MM.1S (cell line): ENCODE measurements at regions not wholly inside any gene's neighbourhood (a gene's known extent, or its start where the extent isn't known, plus 50 kb on each side); places are given as distances from the start of the nearest gene placed in this dataset.

Experiments used
- DNase-seq: peaks from one replicate; pipeline ENCODE4 v3.0.0-alpha.2; 2015
- H2AFZ ChIP-seq: fragments of 300-600 bp; sonication (generic); 2 replicates; pipeline ENCODE4 v1.6.0; 2016; ENCODE audit warnings: antibody characterized with exemption, low read length
- H3F3A ChIP-seq: fragments of 300-600 bp; sonication (generic); 2 replicates; pipeline ENCODE4 v1.6.1; 2016; ENCODE audit warnings: mild to moderate bottlenecking, antibody characterized with exemption, low read length, moderate library complexity, mixed read lengths; ENCODE audit not compliant: insufficient read depth
- H3K27ac ChIP-seq: fragments of 300-600 bp; sonication (generic); 2 replicates; pipeline ENCODE4 v1.5.1; 2016; ENCODE audit warnings: mild to moderate bottlenecking, low read length
- H3K27me3 ChIP-seq: fragments of 300-600 bp; sonication (generic); replicated peaks from 2 replicates; pipeline ENCODE4 v1.6.0; 2016; ENCODE audit warnings: low read length; ENCODE audit not compliant: insufficient read depth
- H3K36me3 ChIP-seq: fragments of 300-600 bp; sonication (generic); replicated peaks from 2 replicates; pipeline ENCODE4 v1.6.1; 2016; ENCODE audit warnings: mild to moderate bottlenecking, low read length, mixed read lengths; ENCODE audit not compliant: insufficient read depth
- H3K4me1 ChIP-seq: fragments of 300-600 bp; sonication (generic); 2 replicates; pipeline ENCODE4 v1.6.1; 2016; ENCODE audit warnings: low read length, mixed read lengths
- H3K4me2 ChIP-seq: fragments of 300-600 bp; sonication (generic); 2 replicates; pipeline ENCODE4 v1.6.0; 2016; ENCODE audit warnings: low read depth, low read length
- H3K4me3 ChIP-seq: fragments of 300-600 bp; sonication (generic); 2 replicates; pipeline ENCODE4 v1.5.1; 2016; ENCODE audit warnings: low read length, mixed read lengths
- H3K79me2 ChIP-seq: fragments of 300-600 bp; sonication (generic); 2 replicates; pipeline ENCODE4 v1.6.1; 2016; ENCODE audit warnings: mixed run types, low read length, mixed read lengths
- H3K9ac ChIP-seq: fragments of 300-600 bp; sonication (generic); 2 replicates; pipeline ENCODE4 v1.6.1; 2016; ENCODE audit warnings: low read length, mixed read lengths
- H3K9me2 ChIP-seq: fragments of 300-600 bp; sonication (generic); replicated peaks from 2 replicates; pipeline ENCODE4 v1.6.1; 2016; ENCODE audit warnings: mild to moderate bottlenecking, low read length, mixed read lengths; ENCODE audit not compliant: insufficient read depth
- H3K9me3 ChIP-seq: fragments of 300-600 bp; sonication (generic); replicated peaks from 2 replicates; pipeline ENCODE4 v1.6.1; 2016; ENCODE audit warnings: mild to moderate bottlenecking, low read length, mixed read lengths; ENCODE audit not compliant: insufficient read depth
- H4K20me1 ChIP-seq: fragments of 300-600 bp; sonication (generic); 2 replicates; pipeline ENCODE4 v1.6.1; 2016; ENCODE audit warnings: mild to moderate bottlenecking, low read length, moderate library complexity, mixed read lengths; ENCODE audit not compliant: insufficient read depth
- CTCF ChIP-seq: fragments of 300-600 bp; sonication (generic); IDR thresholded peaks from 2 replicates; pipeline ENCODE4 v1.5.1; 2016; ENCODE audit warnings: antibody characterized with exemption, low read length, mixed read lengths
- EZH2 ChIP-seq: fragments of 300-600 bp; sonication (generic); optimal IDR thresholded peaks from 2 replicates; pipeline ENCODE3; 2017; ENCODE audit warnings: low read depth, mild to moderate bottlenecking, antibody characterized with exemption, low read length, mixed read lengths
- EZH2phosphoT487 ChIP-seq: fragments of 300-600 bp; sonication (generic); IDR thresholded peaks from 2 replicates; pipeline ENCODE4 v1.6.1; 2018; ENCODE audit warnings: antibody characterized with exemption, low read length

GRCh38 chr4:187075514-187075913, 351.9 kb upstream of the FAT1 start:
- H3K27ac ChIP-seq: no peak overlapping the region
- H4K20me1 ChIP-seq: no peaks in the 10 kb centered on the region
- no peak overlapping the region for H2AFZ ChIP-seq
- no peaks in the 10 kb centered on the region for H3K4me1 ChIP-seq
- H3K9me3 ChIP-seq: no peaks in the 10 kb centered on the region
- H3K4me2 ChIP-seq: no peak overlapping the region
- TF ChIP-seq EZH2phosphoT487 (no peak), CTCF (no peak), EZH2 (no peak)
- H3K9ac ChIP-seq: no peak overlapping the region
- H3K27me3 ChIP-seq: no peaks in the 10 kb centered on the region
- no peak overlapping the region for H3K4me3 ChIP-seq
- H3K79me2 ChIP-seq: no peaks in the 10 kb centered on the region
- DNase-seq: no peak
- H3K9me2 ChIP-seq: no peaks in the 10 kb centered on the region
- no peaks in the 10 kb centered on the region for H3F3A ChIP-seq
- no peaks in the 10 kb centered on the region for H3K36me3 ChIP-seq

- Histone ChIP-seq H3K36me3 (no peaks in the 10 kb centered on the region), H3K4me2 (no peak overlapping the region), H3K27ac (no peak overlapping the region), H3K9me2 (no peaks in the 10 kb centered on the region), H3K79me2 (no peaks in the 10 kb centered on the region), H3K9ac (no peak overlapping the region), H4K20me1 (no peaks in the 10 kb centered on the region), H3K9me3 (no peaks in the 10 kb centered on the region), H3K4me1 (no peaks in the 10 kb centered on the region), H3K27me3 (no peaks in the 10 kb centered on the region), H3F3A (no peaks in the 10 kb centered on the region), H3K4me3 (no peak overlapping the region), H2AFZ (no peak overlapping the region)
- TF ChIP-seq EZH2phosphoT487: no peak
- no peak for TF ChIP-seq EZH2
- no peak for TF ChIP-seq CTCF
- no peak for DNase-seq
Observed at GRCh38 chr4:187077744-187078401, 354.2 kb upstream of the FAT1 start.

- no peak overlapping the region for H2AFZ ChIP-seq
- H4K20me1 ChIP-seq: no peaks in the 10 kb centered on the region
- H3K9me2 ChIP-seq: no peaks in the 10 kb centered on the region
- H3K4me2 ChIP-seq: no peak overlapping the region
- H3K9me3 ChIP-seq: no peaks in the 10 kb centered on the region
- H3K27ac ChIP-seq: no peak overlapping the region
- H3K79me2 ChIP-seq: no peaks in the 10 kb centered on the region
- no peaks in the 10 kb centered on the region for H3K36me3 ChIP-seq
- no peak for DNase-seq
- no peak overlapping the region for H3K4me3 ChIP-seq
- H3F3A ChIP-seq: no peaks in the 10 kb centered on the region
- TF ChIP-seq CTCF: no peak
- no peak for TF ChIP-seq EZH2
- no peak for TF ChIP-seq EZH2phosphoT487
- H3K27me3 ChIP-seq: no peaks in the 10 kb centered on the region
- H3K4me1 ChIP-seq: no peaks in the 10 kb centered on the region
- no peak overlapping the region for H3K9ac ChIP-seq
Observed at GRCh38 chr4:187084701-187085100, 361.0 kb upstream of the FAT1 start.
